GF-D8 (cell line): ENCODE measurements at regions not wholly inside any gene's neighbourhood (a gene's known extent, or its start where the extent isn't known, plus 50 kb on each side); places are given as distances from the start of the nearest gene placed in this dataset.
A peak's percentile ranks its signal among the peaks of the same experiment; 100 is the strongest.
"Not testable (repeated sequence)": the region's sequence is repeated elsewhere in the genome, so short reads cannot be mapped to it uniquely, and the experiment has no call there.

Experiments
- DNase-seq: peaks from one replicate; lab custom pipeline; 2025; lab: John Stamatoyannopoulos, UW

DNA sequence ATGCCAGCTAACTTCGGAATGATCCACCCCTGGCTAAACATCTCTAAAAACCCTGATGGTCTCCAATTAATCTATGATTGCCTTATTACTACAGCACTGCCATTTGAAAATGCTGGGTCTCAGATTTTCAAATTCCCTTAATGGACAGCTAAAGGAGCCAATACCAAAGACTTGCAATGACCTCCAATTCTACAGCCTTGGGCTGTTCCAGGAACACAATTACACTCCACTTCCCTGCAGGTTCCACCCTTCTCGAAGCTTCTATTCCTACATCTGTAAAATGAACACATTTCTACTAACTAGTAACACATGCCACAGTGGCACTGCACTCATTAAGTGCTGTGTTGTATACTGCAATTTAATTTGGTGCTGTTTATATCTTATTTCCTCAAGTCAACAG, 85.7 kb upstream of the AK4 start:
- no peak for DNase-seq

DNA sequence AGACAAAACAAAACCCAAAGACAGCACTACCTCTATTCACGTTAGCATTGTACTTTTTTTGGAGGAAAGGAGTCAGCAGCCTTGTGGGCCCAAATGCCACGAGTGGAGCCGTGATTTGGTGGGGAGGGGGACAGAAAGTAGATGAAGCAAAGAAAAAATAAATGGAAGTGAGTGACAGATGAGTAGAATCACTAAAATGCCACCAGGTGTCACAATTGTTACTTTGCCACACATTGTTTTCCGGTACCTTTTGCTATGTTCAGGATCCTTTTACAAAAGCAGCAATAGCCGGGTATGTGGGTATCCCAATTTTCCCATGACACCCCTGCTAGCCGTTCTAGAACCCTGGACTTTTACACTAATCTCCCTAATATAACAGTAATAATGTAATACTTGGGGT, 85.0 kb upstream of the AK4 start:
- DNase-seq = no peak

DNA sequence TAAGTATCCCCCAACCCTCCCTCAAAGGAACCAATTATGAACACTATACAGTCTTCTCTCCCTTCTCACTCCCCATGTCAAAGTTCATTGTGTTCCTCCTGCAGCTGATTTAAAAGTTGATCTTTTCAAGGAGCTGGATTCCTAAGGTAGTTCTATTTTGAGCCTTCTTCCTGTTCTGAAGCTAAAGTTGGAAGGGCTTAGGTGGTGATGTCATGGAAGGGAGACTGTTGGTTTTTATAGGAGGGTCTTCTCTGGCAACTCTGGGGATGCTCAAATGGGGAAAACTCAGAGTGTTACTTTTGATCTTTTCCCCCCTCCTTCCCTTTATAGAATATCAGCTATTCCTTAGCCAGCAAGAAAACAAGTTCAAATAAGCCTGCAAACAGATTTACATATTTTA, 83.0 kb upstream of the AK4 start:
- DNase-seq = no peak

DNA sequence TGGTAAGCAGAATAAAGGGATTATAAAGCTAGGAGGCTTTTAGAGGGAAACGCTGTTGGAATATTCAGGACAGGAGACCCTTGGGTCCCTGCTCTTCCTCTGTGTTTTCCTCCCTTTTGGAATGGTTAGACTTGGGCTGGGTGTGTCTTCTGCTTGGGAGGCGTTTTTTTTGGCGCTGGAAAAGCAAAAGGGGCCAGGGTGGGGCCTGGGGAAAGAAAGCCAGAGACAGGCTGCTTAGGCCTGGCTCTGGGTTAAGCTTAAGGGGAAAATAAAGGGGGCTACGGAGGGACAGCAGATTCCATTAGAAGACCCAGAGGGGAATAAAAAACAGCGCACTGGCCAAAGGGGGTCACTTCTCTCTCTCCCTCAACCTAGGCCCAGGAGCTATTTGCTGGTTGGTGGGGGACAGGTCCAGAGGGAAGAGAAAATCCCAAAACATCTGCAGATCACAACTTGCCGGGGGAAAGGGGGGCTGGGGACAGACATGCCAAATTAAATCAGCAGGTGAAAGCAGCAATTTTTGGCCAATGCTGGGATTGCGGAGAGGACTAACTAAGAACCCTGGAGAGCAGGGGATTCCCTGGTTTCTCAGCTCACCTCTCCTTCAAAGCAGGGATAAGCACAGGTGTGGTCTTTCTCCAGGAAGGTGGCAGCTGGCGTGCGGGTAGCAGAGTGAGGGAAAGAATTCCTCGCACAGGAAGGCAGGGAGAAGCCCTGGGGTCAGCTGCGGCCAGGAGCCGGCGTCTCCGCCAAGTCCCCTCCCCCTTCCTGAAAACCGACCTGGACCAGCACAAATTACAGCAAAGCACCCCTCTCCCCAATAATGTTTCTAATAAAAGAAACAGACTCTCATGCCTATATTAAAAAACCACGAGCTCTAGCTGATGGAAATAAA, 82.2 kb upstream of the AK4 start:
- DNase-seq = no peak

DNA sequence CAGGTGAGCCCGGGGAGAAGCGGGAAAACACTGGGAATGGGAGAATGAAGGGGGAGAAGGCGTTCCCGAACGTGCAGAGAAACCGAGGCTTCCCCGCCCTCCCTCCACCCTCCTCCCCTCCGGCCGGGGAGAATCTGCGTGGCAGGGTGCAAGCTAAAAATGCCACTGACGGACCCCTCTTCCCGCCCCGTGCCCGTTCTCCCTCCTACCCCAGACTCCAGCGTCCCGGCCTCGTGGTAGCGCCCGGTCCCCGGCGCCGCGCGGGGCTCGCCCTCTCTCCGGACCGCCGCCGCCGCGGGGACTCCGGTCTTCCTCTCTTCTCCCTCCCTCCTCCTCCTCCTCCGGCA, 81.6 kb upstream of the AK4 start:
- DNase-seq = no peak

DNA sequence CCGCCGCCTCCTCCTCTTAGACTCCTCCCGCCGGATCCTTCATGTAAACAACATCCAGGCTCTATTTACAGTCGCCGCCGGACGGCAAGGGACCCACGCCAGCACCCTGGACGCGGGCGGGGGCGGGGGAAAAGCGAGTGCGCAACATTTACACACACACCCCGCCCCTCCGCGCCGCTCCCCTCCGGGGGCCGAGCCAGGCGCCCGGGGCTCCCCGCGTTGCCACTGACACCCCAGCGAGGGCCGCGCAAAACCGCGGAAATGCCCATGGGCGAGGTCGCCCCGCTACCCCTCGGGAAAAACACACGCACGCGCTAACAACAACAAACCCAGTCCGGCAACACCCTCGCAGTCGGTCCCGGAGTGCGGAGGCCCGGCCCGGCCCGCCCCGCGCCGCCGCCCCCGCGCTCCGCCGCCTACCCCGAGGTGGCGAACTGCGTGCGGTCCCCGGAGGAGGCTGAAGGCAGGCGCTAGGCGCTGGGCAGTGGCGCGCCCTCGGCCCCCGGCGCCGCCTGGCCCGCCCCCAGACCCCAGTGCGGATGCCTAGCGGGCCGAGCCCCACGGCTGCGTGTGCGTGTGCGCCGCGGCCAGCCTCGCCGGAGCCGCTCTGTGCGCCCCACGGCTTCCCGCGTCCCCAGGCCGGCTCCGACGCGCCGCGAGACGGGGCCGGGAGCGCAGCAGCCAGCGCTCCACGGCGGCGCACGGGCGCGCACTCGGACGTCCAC, 81.1 kb upstream of the AK4 start:
- DNase-seq = peak; percentile 17

DNA sequence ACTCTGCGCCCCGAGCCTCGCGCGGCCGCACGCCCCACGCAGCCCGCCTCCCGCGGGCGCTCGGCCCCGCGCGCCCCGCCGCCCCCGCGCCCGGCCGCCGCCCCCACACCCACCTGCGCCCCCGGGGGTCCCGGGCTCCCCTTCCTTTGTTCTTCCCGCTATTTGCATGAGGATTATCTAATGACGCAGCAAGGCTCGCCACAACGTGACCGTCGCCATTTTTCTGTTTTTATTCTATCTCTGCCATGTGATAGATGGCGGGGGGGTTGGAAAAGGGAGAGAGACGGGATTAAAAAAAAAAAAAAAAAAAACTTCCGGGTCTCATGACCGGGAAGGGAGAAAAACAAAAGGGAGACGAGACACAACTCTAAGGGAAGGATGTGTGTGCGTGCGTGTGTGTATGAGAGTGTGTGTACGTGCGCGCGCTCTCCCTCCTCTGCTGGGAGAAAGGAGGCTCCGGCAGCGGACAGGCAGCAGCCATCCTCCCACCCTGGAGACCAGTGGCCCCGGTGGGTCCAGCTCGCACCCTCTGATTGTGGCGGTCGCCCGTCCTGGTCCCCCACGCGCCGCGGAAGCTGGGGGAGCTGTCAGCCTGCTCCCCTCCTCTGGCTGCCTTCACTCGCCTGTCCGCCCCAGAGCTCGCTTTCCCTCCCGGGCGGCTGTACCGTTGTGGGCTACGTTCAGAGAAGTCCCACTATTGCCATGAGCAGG, 80.4 kb upstream of the AK4 start:
- peak; percentile 54 for DNase-seq

DNA sequence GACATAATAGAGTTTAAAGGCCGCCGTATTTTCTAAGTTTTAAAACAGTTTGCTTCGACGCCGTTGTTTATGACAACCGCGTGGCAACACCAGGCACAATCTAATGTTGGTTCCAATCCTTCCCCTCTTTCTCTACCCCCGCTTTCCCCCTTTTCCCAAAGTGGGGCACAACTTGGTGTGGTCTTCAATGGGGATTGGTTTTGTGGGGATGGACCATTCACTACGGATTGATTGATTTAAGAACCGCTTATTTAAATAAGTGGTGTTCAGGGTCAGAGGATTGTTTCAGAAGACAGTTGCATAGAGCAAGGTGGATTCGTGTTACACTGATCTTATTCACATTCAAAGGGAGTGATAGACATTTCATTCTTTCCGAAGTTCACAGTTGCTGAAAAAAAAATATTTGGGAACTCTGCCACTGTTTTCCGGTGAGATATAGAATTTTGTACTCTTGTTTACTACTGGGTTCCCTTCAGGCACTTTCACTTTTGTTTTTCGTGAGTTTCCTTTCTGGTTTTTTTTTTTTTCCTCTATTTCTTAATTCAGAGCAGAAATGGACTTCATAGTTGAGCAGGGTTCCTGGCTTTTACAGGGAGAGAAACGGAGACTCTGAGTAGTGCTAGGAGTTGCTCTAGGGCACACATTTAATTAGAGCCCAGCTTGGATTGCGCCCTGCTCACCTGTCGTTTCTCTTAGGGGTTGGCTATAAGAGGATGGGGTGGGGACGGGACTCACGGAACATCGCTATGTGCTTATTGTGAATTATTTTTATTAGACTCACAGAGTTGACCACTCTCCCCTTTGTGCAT, 79.6 kb upstream of the AK4 start:
- DNase-seq = peak; percentile 18

DNA sequence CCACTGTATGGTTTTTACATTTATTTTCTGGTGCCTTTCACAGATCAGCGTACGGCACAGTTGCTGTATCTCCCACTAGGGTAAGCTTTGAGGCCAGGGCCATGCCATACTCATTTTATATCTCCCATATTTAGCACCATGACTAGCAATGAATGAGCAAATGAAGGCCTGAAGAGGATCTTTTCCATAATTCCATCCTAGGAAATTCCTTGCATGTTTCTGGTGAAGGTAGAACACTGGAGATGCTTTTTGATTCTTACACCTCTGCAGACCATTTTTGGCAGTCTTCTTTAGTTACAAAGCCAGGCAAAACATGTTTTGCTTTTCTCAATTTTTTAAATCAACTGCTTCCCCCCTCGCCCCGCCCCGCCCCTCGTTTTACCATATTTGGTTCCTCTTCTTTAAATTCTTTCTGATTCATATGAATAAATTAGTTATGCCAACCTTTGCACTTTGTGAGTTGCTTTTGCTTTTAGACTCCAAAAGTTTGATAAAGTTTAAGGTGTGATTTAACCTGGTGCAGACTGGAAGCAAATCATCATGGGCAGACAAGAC, 78.9 kb upstream of the AK4 start:
- DNase-seq = no peak

DNA sequence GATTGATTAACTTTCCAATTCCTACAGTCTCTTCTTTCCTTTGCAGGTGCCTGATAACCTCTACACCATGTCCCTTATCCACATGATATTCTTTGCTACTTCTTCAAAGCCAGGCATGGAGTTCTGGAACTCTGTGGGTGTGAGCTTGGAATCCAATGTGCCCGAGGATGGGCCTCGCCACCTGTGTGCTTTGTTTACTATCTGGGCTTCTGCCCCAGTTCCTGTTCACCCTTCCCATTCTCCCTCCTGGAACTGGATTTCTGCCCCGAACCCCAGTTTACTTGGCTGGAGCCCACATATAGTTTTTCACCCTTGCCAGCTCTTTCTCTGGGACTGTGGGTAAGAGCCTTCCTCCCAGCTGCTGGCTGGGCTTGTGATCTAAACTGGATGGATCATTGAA, 75.2 kb upstream of the AK4 start:
- DNase-seq = no peak

DNA sequence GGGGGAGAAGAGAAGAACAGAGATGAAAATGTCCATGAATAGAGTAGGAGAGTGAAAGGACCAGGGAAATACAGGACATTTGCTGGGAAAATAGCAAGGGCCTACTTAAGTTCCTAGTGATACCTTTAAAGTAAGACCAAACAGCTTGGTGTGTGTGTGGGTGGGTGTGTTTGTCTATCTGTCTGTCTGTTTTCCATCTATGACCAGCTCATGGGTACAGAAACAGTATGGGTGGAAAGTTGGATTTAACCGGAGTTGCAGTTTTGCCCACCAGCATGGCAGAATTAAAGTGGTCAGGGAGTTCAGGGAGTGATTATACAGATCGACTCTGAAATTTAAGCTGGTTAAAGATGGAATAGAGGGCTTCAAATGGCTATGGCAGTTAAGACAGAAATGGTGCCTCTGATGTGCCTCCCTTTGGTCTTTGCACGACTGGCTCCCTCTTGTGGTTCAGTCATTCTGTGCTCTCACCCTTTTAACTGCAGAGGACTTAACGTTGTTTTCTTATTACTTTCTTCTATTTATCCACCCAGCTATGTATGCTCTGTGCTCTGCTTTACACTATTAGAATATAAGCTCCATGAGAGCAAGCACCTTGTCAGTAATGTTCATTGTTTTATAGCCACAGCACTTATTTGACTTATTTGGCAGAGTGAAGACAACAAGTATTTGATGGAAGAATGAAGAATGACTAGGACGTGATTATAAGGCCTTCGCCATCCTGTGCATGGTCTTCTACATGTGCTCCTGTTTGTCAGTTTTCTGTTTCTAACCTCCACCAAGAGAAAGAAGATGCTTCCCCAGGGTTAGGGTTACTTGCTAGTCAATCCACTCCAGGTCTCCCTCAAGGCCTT, 72.7 kb upstream of the AK4 start:
- DNase-seq = peak; percentile 23

DNA sequence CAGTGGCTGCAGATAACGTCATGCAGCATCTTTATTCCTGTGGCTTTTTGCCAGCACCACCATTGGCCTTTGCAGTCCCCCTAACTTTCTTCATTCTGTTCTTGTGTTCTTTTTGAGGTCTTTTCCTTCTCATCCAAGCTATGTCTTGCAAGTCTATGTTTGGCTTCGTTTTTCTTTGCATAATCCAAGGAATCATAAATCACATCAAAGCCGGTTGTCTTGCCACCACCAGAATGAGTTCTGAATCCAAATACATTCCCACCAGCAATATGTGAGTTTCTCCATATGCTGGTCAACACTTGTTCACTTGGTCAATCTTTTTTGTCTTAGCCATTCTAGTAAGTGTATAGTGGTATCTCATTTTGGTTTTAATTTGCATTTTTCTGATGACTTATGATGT, 70.6 kb upstream of the AK4 start:
- DNase-seq = no peak

DNA sequence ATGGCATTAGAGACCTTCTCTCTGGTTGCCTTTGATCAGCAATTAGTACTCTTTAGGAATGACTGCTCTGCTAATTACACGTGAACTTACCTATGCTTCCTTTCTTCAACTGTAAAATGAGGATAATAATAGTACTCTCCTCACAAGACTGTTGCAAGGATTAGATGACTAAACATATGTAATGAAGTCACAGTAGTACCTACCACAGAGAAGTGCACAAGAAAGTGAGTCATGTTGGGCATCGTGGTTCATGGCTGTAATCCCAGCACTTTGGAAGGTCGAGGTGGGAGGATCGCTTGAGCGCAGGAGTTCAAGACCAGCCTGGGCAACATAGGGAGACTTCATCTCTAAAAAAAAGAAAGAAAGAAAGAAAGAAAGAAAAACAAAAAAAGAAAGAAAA, 68.1 kb upstream of the AK4 start:
- DNase-seq = no peak

DNA sequence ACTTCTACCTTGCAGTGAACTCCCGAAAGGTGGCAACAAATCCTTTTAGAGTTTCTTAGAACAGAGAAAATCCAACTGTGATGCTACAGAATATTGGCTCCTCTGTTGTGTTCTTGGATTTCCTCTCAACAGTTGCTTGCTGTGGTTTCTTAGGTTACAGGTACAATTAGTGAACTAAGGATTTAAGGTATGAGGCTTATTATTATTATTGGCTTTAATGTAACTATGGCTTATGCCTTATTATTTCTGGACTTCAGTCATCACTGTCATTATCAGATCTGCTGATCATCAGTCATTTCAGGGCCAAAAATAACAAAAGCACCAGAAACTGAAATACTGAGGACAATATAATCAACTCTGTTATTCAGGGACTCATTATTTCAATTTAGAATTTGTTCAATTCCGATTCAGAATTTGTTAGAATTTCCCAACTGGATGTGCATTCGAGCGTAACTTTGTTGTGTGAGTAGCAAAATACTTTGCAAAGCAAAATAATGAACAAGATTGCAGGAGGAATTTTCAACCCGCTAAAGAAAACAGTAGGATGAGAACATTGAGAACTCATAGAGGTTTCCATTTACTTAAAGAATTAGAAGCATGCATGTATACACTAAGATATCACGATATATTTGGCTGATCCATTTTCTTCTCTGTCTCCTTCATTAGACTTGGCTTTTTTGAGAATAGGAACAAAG, 65.5 kb upstream of the AK4 start:
- DNase-seq = no peak

DNA sequence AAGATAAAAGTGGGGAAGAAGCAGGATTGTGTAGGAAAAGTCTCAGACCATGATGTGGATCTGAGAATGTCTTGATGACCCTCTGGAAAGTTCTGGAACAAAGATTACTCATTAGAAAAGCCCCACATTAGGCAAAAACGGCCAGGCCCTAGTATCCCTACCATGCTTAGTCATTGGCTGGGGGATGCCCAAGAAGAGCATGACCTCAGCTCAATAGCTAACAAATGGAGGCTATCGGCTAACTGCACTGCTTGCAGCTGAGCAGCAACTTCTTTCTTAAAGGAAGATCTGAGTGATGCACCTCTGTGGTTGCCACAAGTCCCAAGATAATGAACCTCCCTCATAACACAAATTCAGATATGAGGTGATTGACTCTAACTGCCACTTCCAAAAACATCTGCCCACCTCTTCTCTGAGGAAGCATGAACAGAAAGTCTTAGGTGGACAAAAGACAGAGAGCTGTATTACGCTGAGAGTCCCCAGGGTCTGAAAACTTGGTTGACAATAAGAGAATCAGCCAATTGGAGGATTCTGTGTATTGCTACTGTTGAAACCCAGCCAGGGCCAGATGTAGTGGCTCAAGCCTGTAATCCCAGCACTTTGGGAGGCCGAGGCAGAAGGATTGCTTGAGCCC, 64.6 kb upstream of the AK4 start:
- DNase-seq = no peak

DNA sequence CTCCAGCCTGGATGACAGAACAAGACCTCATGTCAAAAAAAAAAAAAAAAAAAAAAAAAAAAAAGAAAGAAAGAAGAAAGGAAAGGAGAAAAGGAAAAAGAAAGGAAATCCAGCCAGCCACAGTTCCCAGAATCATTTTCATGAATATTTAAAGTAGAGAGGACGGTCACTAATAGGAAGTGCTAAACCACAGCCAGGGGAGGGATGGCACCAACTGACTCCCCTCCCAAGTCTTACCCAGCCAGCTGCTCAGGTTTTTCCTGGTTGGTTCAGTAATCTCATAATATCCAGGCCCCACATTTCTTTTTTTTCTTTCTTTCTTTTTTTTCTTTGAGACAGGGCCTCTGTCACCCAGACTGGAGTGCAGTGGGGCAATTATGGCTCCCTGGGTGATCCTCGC, 63.9 kb upstream of the AK4 start:
- no peak for DNase-seq

DNA sequence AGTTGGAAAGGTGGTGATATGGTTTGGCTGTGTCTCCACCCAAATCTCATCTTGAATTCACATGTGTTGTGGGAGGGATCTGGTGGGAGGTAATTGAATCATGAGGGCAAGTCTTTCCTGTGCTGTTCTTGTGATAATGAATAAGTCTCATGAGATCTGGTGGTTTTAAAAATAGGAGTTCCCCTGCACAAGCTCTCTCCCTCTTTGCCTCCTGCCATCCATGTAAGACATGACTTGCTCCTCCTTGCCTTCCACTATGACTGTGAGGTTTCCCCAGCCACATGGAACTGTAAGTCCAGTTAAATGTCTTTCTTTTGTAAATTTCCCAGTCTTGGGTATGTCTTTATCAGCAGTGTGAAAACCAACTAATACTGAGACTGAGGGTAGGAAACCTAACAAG, 60.5 kb upstream of the AK4 start:
- not testable (repeated sequence) for DNase-seq

DNA sequence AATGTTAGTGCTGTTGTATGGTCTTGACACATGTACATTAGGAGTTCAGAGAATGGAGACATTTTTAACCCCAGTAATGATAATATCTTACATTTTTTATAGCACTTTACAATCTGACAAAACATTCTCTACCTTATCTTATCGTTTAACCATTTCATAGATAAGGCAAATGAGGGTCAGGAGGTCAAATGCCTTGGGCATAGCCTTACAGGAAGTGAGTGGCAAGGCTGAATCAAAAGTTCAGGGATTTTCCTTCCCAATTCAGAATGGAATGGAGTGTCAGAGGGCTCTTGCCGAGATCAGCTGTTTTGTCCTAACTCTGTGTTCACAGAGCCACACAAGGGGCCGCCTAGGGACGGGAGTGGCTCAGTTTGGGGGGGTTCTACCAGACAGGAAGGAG, 57.6 kb upstream of the AK4 start:
- DNase-seq = no peak

DNA sequence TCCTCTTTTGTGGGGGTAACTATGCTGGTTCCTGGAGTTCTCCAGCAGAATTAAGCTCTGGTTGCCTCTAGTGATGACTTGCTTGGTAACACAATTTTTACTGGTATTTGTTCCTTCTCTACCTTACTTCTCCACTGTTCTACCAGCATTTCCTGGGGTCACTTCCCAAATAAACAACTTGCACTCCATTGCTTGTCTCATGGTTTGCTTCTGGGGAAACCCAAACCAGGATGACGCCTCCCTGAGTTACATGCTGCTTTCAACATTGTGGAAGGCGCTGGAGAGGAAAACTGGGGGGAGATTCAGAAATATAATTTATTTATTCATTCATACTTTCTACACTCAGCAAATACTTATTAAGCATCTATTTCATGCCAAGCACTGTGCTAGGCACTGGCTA, 55.3 kb upstream of the AK4 start:
- no peak for DNase-seq

DNA sequence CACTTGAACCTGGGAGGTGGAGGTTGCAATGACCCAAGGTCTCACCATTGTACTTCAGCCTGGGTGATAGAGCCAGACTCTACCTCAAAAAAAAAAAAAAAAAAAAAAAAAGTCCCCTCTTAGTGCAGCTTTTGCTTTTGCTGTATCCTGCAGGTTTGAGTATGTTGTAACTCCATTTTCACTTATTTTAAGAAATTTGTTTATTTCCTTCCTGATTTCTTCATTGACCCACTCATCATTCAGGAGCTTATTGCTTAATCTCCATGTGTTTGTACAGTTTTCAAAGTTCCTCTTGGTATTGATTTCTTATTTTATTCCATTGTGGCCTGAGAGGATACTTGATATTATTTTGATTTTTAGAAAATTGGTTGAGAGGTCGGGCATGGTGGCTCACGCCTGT, 50.9 kb upstream of the AK4 start:
- peak; percentile 69 for DNase-seq
